WERI-Rb-1 (cell line): ENCODE measurements at regions not wholly inside any gene's neighbourhood (a gene's known extent, or its start where the extent isn't known, plus 50 kb on each side); places are given as distances from the start of the nearest gene placed in this dataset.

Experiments
- DNase-seq: peaks from one replicate; pipeline ENCODE4 v3.0.0-alpha.2; 2020
- H3K27ac ChIP-seq: fragments of 250-450 bp; sonication (Bioruptor Pico); 2 replicates; pipeline ENCODE4 v1.5.1; 2020; ENCODE audit warnings: mild to moderate bottlenecking, moderate library complexity
- H3K27me3 ChIP-seq: fragments of 250-450 bp; sonication (Bioruptor Pico); 2 replicates; pipeline ENCODE4 v1.5.1; 2021; ENCODE audit warnings: mild to moderate bottlenecking, low read depth, moderate library complexity; ENCODE audit not compliant: insufficient read depth, severe bottlenecking
- H3K36me3 ChIP-seq: fragments of 250-450 bp; sonication (Bioruptor Pico); 2 replicates; pipeline ENCODE4 v1.5.1; 2020; ENCODE audit warnings: mild to moderate bottlenecking, moderate library complexity
- H3K4me3 ChIP-seq: 2 replicates; pipeline ENCODE4 v1.5.1; 2011; ENCODE audit warnings: low read depth, mild to moderate bottlenecking, control low read depth, low read length
- H3K9me3 ChIP-seq: fragments of 250-450 bp; sonication (Bioruptor Pico); 2 replicates; pipeline ENCODE4 v1.5.1; 2021; ENCODE audit warnings: mild to moderate bottlenecking, moderate library complexity; ENCODE audit not compliant: severe bottlenecking
- CTCF ChIP-seq: IDR thresholded peaks from 2 replicates; pipeline ENCODE4 v1.5.1; 2011; ENCODE audit warnings: low read depth, mild to moderate bottlenecking, control low read depth, inconsistent platforms, low read length

- no peak for TF ChIP-seq CTCF
- H3K27ac ChIP-seq = no peak overlapping the region
- no peak for DNase-seq
- H3K27me3 ChIP-seq = no peaks in the 10 kb centered on the region
- H3K4me3 ChIP-seq = no peak overlapping the region
- H3K9me3 ChIP-seq = no peaks in the 10 kb centered on the region
- H3K36me3 ChIP-seq = no peaks in the 10 kb centered on the region
Measured at GRCh38 chr14:71287567-71287966, 380.3 kb downstream of the PCNX1 start.

GRCh38 chr14:71289536-71289935 is 382.3 kb downstream of the PCNX1 start:
- no peak for DNase-seq
- H3K9me3 ChIP-seq = no peaks in the 10 kb centered on the region
- TF ChIP-seq CTCF = no peak

GRCh38 chr14:71290301-71290700 is 383.0 kb downstream of the PCNX1 start:
- no peak overlapping the region for H3K27ac ChIP-seq
- no peak for TF ChIP-seq CTCF
- no peaks in the 10 kb centered on the region for H3K27me3 ChIP-seq
- DNase-seq = no peak
- no peaks in the 10 kb centered on the region for H3K9me3 ChIP-seq
- H3K4me3 ChIP-seq = no peak overlapping the region
- H3K36me3 ChIP-seq = no peaks in the 10 kb centered on the region

More at GRCh38 chr14:71289536-71289935, 382.3 kb downstream of the PCNX1 start:
- H3K27ac ChIP-seq = no peak overlapping the region
- no peaks in the 10 kb centered on the region for H3K27me3 ChIP-seq
- no peaks in the 10 kb centered on the region for H3K36me3 ChIP-seq
- H3K4me3 ChIP-seq = no peak overlapping the region

GRCh38 chr14:71290960-71291466 is 383.8 kb downstream of the PCNX1 start:
- TF ChIP-seq CTCF = no peak
- no peak overlapping the region for H3K27ac ChIP-seq
- no peaks in the 10 kb centered on the region for H3K9me3 ChIP-seq
- no peak overlapping the region for H3K4me3 ChIP-seq
- H3K27me3 ChIP-seq = no peaks in the 10 kb centered on the region
- DNase-seq = no peak
- no peaks in the 10 kb centered on the region for H3K36me3 ChIP-seq

GRCh38 chr14:71296184-71296583 is 388.9 kb downstream of the PCNX1 start:
- Histone ChIP-seq H3K27me3 (no peaks in the 10 kb centered on the region), H3K27ac (no peak overlapping the region), H3K9me3 (no peaks in the 10 kb centered on the region), H3K36me3 (no peaks in the 10 kb centered on the region), H3K4me3 (no peak overlapping the region)
- TF ChIP-seq CTCF = no peak
- DNase-seq = no peak
